CD4-positive, alpha-beta T cell treated with Interleukin-6 for 4 hours (primary cell): ENCODE measurements at regions not wholly inside any gene's neighbourhood (a gene's known extent, or its start where the extent isn't known, plus 50 kb on each side); places are given as distances from the start of the nearest gene placed in this dataset.

Experiments
- DNase-seq: peaks from one replicate; pipeline ENCODE4 v3.0.0-alpha.2; 2020; ENCODE audit warnings: mixed read lengths

GRCh38 chr6:113488812-113489685 lies 368.1 kb upstream of the MARCKS start:
- DNase-seq: no peak

- DNase-seq: no peak
Measured at GRCh38 chr6:113489952-113490746, 367.0 kb upstream of the MARCKS start.

GRCh38 chr6:113491376-113491775 lies 365.8 kb upstream of the MARCKS start:
- DNase-seq: no peak

- no peak for DNase-seq
Measured at GRCh38 chr6:113493991-113494390, 363.2 kb upstream of the MARCKS start.

- no peak for DNase-seq
Measured at GRCh38 chr6:113495521-113495920, 361.6 kb upstream of the MARCKS start.

- DNase-seq: no peak
Measured at GRCh38 chr6:113496166-113496565, 361.0 kb upstream of the MARCKS start.

- no peak for DNase-seq
Measured at GRCh38 chr6:113500221-113500620, 356.9 kb upstream of the MARCKS start.

GRCh38 chr6:113505084-113505699 lies 352.0 kb upstream of the MARCKS start:
- DNase-seq: no peak

GRCh38 chr6:113508249-113508648 lies 348.9 kb upstream of the MARCKS start:
- no peak for DNase-seq

- DNase-seq: no peak
Measured at GRCh38 chr6:113511100-113511499, 346.0 kb upstream of the MARCKS start.

- DNase-seq: no peak
Measured at GRCh38 chr6:113512576-113512975, 344.6 kb upstream of the MARCKS start.

GRCh38 chr6:113513086-113513485 lies 344.1 kb upstream of the MARCKS start:
- DNase-seq: no peak

GRCh38 chr6:113522376-113522775 lies 334.8 kb upstream of the MARCKS start:
- DNase-seq: no peak

- no peak for DNase-seq
Measured at GRCh38 chr6:113524826-113525225, 332.3 kb upstream of the MARCKS start.

- DNase-seq: no peak
Measured at GRCh38 chr6:113526553-113526952, 330.6 kb upstream of the MARCKS start.

GRCh38 chr6:113526995-113527394 lies 330.1 kb upstream of the MARCKS start:
- DNase-seq: no peak

GRCh38 chr6:113528111-113528510 lies 329.0 kb upstream of the MARCKS start:
- no peak for DNase-seq

- no peak for DNase-seq
Measured at GRCh38 chr6:113529196-113529595, 327.9 kb upstream of the MARCKS start.

GRCh38 chr6:113529879-113530278 lies 327.3 kb upstream of the MARCKS start:
- no peak for DNase-seq

- no peak for DNase-seq
Measured at GRCh38 chr6:113530769-113531168, 326.4 kb upstream of the MARCKS start.

- DNase-seq: no peak
Measured at GRCh38 chr6:113539202-113539601, 317.9 kb upstream of the MARCKS start.

- DNase-seq: no peak
Measured at GRCh38 chr6:113539623-113540022, 317.5 kb upstream of the MARCKS start.

- DNase-seq: no peak
Measured at GRCh38 chr6:113540466-113540865, 316.7 kb upstream of the MARCKS start.

GRCh38 chr6:113551168-113551567 lies 306.0 kb upstream of the MARCKS start:
- no peak for DNase-seq
